Jurkat, Clone E6-1 (cell line): ENCODE measurements at regions not wholly inside any gene's neighbourhood (a gene's known extent, or its start where the extent isn't known, plus 50 kb on each side); places are given as distances from the start of the nearest gene placed in this dataset.

Experiments used
- DNase-seq: peaks from one replicate; pipeline ENCODE4 v3.0.0-alpha.2; 2011; ENCODE audit warnings: low read depth, low spot score
- H3K4me3 ChIP-seq: 2 replicates; pipeline ENCODE4 v1.5.1; 2011; ENCODE audit warnings: mild to moderate bottlenecking, low read length, control low read depth, moderate library complexity

DNA sequence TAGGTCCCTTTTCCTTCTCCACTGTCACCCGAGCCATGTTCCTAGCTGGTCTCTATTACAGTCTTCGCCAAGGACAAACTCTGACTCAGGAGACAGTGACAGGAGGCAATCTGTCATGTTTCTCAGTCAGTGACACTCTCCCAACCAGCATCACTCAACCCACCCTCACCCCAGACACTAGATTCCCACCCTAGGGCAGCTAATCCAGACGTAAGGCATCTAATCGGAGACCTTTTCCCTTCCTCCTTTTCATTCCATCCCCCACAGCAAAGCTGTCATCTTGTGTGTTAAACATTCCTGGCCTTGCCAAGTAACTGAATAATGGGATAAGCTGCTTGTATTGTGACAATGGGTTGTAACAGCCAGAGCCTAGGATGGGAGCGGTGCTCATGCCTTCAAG, 95.2 kb downstream of the SNX18 start:
- no peak for DNase-seq
- no peak overlapping the region for H3K4me3 ChIP-seq

GRCh38 chr5:54611290-54611951, 93.9 kb downstream of the SNX18 start:
- no peak overlapping the region for H3K4me3 ChIP-seq
- DNase-seq: no peak

GRCh38 chr5:54610197-54610944, 92.8 kb downstream of the SNX18 start:
- peak; percentile 60 for DNase-seq
- no peak overlapping the region for H3K4me3 ChIP-seq

- DNase-seq: no peak
- no peak overlapping the region for H3K4me3 ChIP-seq
These were observed 91.0 kb downstream of the SNX18 start for GRCh38 chr5:54608423-54609085.

DNA sequence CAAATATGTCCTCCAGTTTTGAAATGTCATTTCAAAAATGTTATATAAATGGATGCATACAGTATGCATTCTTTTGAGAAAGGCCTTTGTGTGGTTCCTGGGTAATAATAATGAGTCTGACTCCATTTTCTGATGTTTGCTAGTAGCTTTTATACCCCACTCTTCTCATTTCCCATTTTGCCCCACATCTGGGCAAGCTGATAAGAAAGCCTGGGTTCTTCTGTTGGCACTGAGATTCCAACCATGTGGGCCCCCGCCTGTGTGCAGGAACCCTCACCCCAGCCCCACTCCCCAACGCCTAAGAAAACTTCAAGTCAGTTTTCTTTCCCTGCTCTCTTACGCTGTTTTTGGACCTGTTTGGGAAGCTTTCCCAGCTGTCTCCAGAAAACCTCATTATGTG, 89.4 kb downstream of the SNX18 start:
- no peak for DNase-seq
- H3K4me3 ChIP-seq: no peak overlapping the region

- no peak overlapping the region for H3K4me3 ChIP-seq
- DNase-seq: no peak
These were observed 85.8 kb downstream of the SNX18 start for GRCh38 chr5:54603372-54603771.

- DNase-seq: no peak
- H3K4me3 ChIP-seq: no peak overlapping the region
These were observed 84.9 kb downstream of the SNX18 start for GRCh38 chr5:54602475-54602874.

DNA sequence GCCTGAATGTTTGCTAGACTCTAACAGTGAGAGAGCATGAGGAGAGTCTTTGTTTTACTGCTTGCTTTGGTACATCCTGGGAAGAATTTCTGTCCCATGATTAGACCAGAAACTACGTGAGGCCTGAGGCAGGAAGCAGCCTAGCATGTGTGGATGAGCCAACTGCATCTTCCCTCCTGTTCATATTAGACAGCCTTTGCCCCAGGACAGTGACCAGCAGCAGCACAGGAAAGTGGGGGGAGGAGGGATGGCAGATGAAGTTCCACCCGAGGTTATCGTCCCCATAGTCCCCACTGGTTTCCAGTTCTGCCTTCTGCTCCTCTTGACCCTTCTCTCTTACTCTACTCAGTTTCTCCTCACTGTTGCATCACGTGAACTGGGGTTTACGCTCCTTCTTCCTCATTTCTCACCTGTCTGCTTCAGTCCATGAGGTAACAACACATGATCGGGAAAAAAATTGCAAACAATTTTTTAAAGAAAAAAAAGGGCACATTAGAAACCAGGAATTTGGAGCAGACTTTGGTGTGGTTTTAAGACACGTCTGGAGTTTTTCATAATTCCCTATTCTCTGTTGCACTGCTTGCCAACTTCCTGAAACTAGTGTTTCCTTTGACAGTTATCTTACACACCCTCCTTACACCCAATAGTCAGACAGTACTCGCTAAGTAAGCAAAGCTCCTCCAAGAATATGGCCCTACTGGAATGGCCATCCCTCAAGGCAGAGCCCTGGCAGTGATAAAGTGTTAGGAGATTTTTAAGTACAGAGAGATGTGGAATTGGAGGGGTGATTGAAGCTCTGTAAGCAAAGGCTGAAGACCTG, 84.1 kb downstream of the SNX18 start:
- no peak for DNase-seq
- H3K4me3 ChIP-seq: no peak overlapping the region
